ENCODE measurements at regions not wholly inside any gene's neighbourhood (a gene's known extent, or its start where the extent isn't known, plus 50 kb on each side); places are given as distances from the start of the nearest gene placed in this dataset.

GRCh38 chr7:1286946-1287645, 54.4 kb downstream of the UNCX start:
- DNase-seq: no peak

- no peak for DNase-seq
Measured at GRCh38 chr7:1287752-1288201, 55.1 kb downstream of the UNCX start.

DNA sequence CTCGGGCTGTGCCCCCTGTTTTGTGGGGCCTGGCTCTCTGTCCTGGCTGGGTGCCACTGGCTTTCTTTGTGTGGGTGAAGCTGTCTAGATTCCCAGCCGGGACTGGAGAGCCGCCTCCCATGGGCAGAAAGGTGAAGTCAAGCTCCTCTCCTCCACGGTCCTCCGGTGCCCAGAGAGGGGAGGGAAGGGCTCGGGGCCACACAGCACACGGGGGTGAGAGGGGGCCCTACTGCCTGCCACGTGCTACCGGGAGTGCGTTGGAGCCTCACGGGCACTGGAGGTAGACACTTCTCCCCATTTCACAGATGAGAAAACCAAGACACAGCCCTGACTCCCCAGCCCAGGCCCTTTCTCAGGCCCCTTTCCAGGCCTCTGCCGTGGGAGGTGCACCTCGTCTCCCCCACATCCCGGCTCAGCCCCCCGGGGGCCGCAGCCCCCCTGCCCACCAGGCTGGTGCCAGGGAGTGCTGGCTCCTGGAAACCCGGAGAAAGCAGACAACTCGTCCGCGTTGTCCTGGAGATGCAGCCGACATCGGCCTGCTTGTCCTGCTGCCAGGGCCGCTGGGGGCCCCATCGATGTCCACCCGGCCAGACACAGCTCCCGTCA, 55.8 kb downstream of the UNCX start:
- DNase-seq: no peak

GRCh38 chr7:1288996-1289551, 56.4 kb downstream of the UNCX start:
- DNase-seq: no peak

DNA sequence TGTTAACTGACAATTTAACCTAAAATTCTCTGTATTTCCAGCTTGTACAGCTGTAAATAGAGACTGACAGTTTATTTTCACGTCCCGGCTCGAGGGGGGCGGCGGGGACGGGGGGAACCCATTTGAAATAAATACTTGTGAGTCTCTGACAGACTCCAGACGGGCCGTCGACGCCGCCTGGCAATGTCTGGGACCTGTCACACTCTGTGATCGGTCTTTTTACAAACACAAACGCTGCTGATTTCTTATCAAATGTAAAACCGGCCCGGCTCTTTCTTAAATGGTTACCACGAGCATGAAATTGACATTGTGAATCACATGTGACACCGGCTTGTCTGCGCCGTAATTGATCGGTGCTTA, 57.0 kb downstream of the UNCX start:
- DNase-seq: no peak

DNA sequence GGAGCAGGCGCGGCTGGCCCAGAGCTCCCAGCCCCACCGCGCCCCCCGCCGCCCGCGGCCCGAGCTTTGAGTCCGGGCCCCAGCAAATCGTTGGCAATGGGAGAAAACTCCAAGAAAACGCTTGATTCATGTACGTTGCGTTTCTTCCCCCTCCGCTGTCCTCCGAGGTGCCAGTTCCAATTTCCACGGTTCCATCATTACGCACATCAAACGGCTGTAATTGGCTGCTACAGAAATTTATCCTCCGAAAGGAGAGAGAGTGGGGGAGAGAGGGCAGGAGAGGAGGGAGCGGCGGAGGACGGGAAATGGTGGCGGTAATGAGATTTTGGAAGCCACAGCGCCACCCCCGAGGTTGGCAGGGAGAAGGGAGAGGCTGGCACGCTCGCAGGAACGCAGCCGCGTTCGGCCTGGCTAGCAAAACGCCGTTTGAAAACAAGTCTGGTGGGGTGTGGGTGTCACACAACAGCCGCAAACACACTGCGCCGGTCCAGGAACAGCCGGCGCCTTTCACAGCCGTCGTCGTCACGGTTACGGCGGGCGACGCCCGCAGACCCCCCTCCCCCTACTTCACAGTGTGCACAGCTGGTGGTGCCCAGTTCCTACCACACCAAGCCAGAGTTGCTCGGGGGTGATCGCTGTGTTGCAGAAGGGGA, 57.5 kb downstream of the UNCX start:
- DNase-seq: peak; percentile 52

DNA sequence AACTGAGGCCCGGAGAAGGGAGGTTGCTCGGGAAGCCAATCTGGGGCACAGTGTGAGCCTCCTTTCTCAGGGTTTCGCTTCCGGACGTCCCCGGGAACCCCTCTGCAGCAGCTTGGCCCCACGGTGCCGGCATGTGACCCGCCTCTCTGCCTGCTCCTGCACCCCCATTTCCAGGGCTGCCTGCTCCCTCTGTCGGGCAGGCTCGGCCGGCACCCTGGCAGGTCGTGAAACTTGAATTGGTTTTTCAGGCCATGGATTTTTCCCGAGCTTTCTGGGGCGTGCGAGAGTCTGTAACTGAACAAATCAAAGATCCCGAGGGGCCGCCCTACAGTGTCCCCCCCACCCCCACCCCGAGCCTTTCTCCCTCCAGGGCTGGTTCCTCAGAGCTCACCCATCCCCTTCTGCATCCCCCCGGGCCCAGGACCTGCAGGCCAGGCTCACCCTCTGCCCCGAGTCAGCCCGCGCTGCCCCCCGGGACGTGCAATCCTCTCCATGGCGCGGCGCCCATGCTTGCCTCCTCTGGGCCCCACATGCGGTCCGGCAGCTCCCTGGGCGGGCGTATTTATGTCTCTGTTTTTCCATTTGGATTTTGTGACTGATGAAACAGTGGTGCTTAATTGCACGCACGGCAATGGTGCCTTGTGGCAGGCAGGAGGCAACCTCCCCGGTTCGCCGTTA, 58.1 kb downstream of the UNCX start:
- no peak for DNase-seq

DNA sequence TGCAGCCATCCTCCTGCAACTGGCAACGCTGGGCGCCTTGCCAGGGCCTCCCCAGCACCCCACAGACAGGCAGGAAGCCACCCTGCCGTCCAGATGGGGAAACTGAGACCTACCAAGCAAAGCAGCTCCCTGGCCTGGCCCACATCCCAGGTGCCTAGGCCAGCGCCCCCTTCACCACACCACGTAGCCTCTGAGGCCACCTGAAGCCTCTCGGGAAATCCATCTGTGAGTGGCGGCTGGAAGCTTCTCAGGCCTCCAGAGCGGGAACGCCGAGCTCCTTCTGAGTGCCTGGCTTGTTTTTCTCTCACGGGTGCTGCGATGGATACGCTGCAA, 58.7 kb downstream of the UNCX start:
- no peak for DNase-seq

DNA sequence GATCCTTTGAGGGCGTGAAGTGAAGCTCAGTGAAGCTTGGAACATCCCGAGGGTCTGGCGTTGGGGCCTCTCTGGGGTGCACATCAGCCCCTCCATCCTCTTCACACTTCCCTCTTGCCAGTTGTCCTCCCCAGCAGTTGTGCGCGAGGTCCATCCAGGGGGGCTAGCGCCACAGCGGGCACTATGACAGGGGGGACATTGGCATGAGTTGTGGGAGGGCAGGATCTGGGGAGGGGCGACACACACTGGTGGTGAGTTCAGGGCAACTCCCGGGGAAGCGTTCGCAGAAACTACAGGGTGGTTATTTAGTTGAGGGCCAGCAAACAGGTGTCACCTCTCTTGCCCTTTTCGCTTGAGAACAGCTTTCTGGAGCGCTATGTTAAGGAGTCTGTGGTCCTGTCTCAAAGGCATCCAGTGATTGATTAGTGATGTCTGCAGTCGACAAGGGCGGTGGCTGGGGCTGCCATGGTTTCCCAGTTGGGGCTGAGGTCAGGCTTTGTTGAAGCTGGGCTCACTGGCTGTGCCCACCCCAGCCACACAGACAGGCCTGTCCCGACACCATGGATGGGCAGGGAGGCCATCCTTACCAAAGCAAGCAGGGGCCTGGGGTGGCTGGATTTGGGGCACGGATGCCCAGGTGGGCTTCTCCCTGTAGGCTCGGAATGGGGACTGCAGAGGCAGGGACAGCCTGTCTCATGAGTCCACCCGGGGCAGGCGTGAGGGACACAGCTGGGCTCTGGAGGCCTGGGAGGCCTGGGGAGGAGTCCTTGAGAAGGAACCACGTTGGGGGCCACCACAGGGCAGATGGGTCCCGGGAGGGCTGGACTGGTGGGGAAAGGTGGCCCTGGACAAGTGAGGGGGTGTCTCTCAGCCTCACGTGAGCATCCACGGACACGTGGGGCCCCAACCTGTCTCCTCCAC, 59.4 kb downstream of the UNCX start:
- no peak for DNase-seq

GRCh38 chr7:1292972-1293830, 60.5 kb downstream of the UNCX start:
- DNase-seq: no peak

DNA sequence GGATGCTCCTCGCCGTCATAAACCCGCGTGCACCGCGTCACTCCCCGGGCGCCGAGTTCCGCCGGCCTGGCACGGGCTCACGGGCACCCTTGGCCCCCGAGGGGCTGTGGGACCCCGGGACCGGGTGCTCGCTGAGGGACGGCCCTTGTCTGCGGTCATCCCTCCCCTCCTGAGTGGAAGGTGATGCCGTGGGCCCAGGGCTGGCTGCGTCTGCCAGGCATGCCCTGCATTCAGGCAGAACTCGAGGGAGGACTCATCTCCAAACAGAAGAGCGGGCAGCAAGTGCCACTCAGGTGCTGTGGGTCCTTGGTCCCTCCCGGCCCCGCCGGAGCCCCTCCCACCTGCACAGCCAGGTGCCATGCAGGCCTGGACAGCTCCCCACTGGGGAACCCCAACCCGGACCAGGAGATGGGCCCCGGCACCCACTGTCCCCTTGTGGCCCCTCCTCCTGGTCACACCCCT, 61.3 kb downstream of the UNCX start:
- DNase-seq: no peak

- DNase-seq: no peak
Measured at GRCh38 chr7:1295776-1296355, 63.2 kb downstream of the UNCX start.

- DNase-seq: no peak
Measured at GRCh38 chr7:1296356-1296981, 63.8 kb downstream of the UNCX start.

GRCh38 chr7:1297017-1297960, 64.6 kb downstream of the UNCX start:
- DNase-seq: no peak

DNA sequence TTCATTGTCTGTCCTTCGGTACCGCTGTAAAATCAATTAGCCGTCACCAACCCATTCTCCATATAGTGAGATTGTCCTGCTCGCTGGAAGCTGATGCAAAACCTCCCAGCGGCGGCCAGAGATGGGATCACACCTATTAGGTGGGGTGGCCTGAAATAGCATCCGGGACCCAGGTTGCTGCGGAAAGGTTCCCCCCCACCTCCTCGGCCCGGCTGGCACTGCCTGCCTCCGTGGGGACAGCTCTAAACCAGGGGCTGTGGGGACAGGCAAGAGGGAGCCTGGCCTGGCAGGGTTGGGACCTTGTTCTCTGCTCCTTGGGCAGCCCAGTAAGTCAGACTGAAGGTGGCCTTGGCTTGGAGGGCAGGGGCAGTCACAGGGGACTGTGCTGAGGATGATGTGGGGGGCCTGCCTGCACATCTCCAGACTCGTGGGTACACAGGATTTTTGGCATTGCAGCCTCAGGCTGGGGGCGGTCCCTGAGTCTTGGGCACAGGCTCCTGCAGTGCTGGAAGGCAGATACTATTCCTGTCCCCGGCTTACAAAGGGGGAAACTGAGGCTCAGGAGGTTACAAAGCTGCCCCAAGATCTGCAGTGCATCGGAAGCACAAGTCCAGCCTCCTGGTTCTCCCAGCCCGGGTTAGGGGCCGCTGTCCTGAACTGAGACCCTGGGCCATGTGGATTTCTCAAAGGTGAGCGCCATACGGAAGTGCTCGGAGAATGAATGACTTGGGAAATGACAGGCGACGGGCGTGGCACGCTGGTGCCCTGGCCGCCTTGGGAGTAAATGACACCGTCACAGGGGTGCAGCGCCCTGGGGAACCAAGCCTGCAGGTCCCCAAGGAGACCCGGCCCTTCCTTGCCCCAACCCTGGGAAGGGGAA, 65.6 kb downstream of the UNCX start:
- no peak for DNase-seq

GRCh38 chr7:1298931-1299885, 66.5 kb downstream of the UNCX start:
- no peak for DNase-seq

- DNase-seq: no peak
Measured at GRCh38 chr7:1300206-1300605, 67.5 kb downstream of the UNCX start.

Data from NCI-H2107 (cell line).